Activated CD4-positive, alpha-beta memory T cell treated with anti-CD3 and anti-CD28 coated beads, Interleukin-2, amount 10 ng/mL, durations not matched to agents 7 days and 5 days (primary cell): ENCODE measurements at regions not wholly inside any gene's neighbourhood (a gene's known extent, or its start where the extent isn't known, plus 50 kb on each side); places are given as distances from the start of the nearest gene placed in this dataset.

Experiments used
- CTCF ChIA-PET: fragments of 350-600 bp; sonication (Branson Sonifier 250); formaldehyde crosslinking; loops from one replicate; lab custom pipeline; 2021; ENCODE audit warnings: antibody characterized with exemption, inconsistent platforms; lab: Charles Lee
- POLR2A ChIA-PET: fragments of 350-600 bp; sonication (Branson Sonifier 250); formaldehyde crosslinking; loops from one replicate; lab custom pipeline; 2021; ENCODE audit warnings: antibody characterized with exemption; lab: Charles Lee
- DNase-seq: peaks from one replicate; pipeline ENCODE4 v3.0.0-alpha.2; 2020
- H3K27ac Mint-ChIP-seq: one replicate; pipeline ENCODE4 v1.8.0; 2021; ENCODE audit warnings: mild to moderate bottlenecking, mixed read lengths
- H3K27me3 Mint-ChIP-seq: one replicate; pipeline ENCODE4 v1.8.0; 2021; ENCODE audit warnings: mixed read lengths
- H3K36me3 Mint-ChIP-seq: one replicate; pipeline ENCODE4 v1.8.0; 2021; ENCODE audit warnings: low read depth, mixed read lengths
- H3K4me1 Mint-ChIP-seq: one replicate; pipeline ENCODE4 v1.8.0; 2021; ENCODE audit warnings: mixed read lengths
- H3K4me3 Mint-ChIP-seq: one replicate; pipeline ENCODE4 v1.8.0; 2021; ENCODE audit warnings: mild to moderate bottlenecking, mixed read lengths
- H3K9me3 Mint-ChIP-seq: one replicate; pipeline ENCODE4 v1.8.0; 2021; ENCODE audit warnings: mixed read lengths

DNA sequence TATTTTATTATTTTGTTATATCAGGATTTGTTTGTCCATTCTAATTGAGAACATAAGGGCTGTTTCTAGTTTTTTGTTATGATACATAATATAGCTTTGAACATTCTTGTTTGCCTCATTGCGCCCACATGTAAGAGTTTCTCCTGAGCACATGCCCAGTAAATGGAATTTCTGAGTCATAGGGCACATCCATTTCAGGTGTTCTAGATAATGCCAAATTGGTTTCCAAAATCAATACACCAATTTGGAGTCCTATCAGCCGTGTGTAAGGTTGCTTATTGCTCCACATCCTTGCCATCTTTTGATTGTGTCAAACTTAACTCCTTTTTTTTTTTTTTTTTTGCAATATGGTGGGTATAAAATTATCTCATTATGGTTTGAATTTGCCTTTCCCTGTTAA is 97.9 kb upstream of the RESF1 start:
- CTCF ChIA-PET: no interaction called here
- Mint-ChIP-seq H3K9me3 (peaks cover 12% of the 10 kb centered on the region), H3K27me3 (no peaks in the 10 kb centered on the region), H3K4me1 (no peaks in the 10 kb centered on the region), H3K36me3 (no peaks in the 10 kb centered on the region), H3K4me3 (no peak overlapping the region), H3K27ac (no peak overlapping the region)
- POLR2A ChIA-PET: no interaction called here
- no peak for DNase-seq

- no peaks in the 10 kb centered on the region for H3K27me3 Mint-ChIP-seq
- H3K9me3 Mint-ChIP-seq: peaks cover 13% of the 10 kb centered on the region
- H3K36me3 Mint-ChIP-seq: peaks cover 1% of the 10 kb centered on the region
- no peak overlapping the region for H3K27ac Mint-ChIP-seq
- no peak for DNase-seq
- ChIA-PET CTCF (no interaction called here), POLR2A (no interaction called here)
- H3K4me1 Mint-ChIP-seq: no peaks in the 10 kb centered on the region
- H3K4me3 Mint-ChIP-seq: no peak overlapping the region
These were observed 98.8 kb upstream of the RESF1 start for GRCh38 chr12:31860401-31860800.

DNA sequence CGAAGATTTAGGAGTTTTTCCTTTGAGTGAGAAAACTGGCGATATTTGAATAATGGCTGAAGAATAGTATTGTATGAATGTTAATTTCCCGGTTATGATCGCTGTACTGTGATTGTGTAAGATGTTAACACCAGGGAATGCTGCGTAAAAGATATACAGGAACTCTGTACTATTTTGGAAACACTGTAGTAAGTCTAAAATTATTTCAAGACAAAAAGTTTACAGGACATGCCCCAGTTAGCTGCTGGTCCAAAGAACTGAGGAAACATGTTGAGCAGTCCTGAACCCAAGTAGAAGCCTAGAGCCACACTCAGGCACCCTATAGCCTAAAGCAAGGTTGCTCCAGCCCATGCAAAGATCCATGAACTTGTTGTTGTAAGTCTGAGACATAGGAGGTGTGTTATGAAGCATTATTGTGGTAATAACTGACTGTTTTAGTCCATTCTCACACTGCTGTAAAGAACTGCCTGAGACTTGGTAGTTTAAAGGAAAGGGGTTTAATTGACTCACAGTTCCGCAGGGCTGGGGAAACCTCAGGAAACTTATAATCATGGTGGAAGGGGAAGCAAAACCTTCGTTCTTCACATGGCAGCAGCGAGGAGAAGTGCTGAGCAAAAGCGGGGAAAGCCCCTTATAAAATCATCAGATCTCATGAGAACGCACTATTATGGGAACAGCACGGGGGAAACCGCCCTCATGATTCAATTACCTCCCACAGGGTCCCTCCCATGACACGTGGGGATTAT is 99.8 kb upstream of the RESF1 start:
- ChIA-PET CTCF (no interaction called here), POLR2A (no interaction called here)
- peaks cover 17% of the 10 kb centered on the region for H3K9me3 Mint-ChIP-seq
- no peaks in the 10 kb centered on the region for H3K27me3 Mint-ChIP-seq
- peaks cover 4% of the 10 kb centered on the region for H3K36me3 Mint-ChIP-seq
- H3K27ac Mint-ChIP-seq: no peak overlapping the region
- no peaks in the 10 kb centered on the region for H3K4me1 Mint-ChIP-seq
- H3K4me3 Mint-ChIP-seq: no peak overlapping the region
- DNase-seq: no peak

- ChIA-PET CTCF (no interaction called here), POLR2A (no interaction called here)
- H3K4me1 Mint-ChIP-seq: no peaks in the 10 kb centered on the region
These were observed 103.8 kb upstream of the RESF1 start for GRCh38 chr12:31855427-31855826.

DNA sequence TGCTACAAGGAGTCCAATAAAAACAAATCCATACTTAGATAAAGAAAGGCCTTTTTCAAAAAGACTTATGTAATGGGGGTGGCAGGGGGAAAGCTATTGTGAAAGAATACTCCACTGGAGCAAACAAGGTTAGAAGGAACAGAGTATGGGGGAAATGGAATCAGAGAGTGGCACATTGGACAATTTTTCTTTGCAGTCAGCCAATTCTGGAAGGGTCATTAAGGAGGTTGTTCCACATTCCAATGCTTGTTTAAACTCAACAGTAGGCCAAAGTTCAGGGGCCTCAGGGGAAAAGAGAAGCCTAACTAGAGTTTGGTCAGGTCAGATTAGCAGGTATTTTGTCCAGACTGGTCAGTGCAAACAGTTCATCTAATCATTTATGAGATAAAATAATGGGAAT is 105.2 kb upstream of the RESF1 start:
- no peak for DNase-seq
- no peak overlapping the region for H3K27ac Mint-ChIP-seq
- H3K4me3 Mint-ChIP-seq: no peak overlapping the region
- no peaks in the 10 kb centered on the region for H3K4me1 Mint-ChIP-seq
- H3K9me3 Mint-ChIP-seq: peaks cover 38% of the 10 kb centered on the region
- POLR2A ChIA-PET: interaction anchor here (1.5 kb wide), 1 partner anchor 42 kb away, joined by 4 read pairs; no protein-coding TSS in a partner anchor
- H3K27me3 Mint-ChIP-seq: no peaks in the 10 kb centered on the region
- CTCF ChIA-PET: no interaction called here
- peaks cover 27% of the 10 kb centered on the region for H3K36me3 Mint-ChIP-seq

More at GRCh38 chr12:31855427-31855826, 103.8 kb upstream of the RESF1 start:
- peaks cover 27% of the 10 kb centered on the region for H3K36me3 Mint-ChIP-seq
- H3K9me3 Mint-ChIP-seq: peaks cover 41% of the 10 kb centered on the region
- no peak overlapping the region for H3K4me3 Mint-ChIP-seq
- no peak for DNase-seq
- H3K27ac Mint-ChIP-seq: no peak overlapping the region
- no peaks in the 10 kb centered on the region for H3K27me3 Mint-ChIP-seq

- DNase-seq: no peak
- H3K9me3 Mint-ChIP-seq: peaks cover 38% of the 10 kb centered on the region
- no peak overlapping the region for H3K4me3 Mint-ChIP-seq
- POLR2A ChIA-PET: interaction anchor here (1.5 kb wide), 1 partner anchor 43 kb away, joined by 4 read pairs; no protein-coding TSS in a partner anchor
- H3K36me3 Mint-ChIP-seq: peaks cover 27% of the 10 kb centered on the region
- H3K27me3 Mint-ChIP-seq: no peaks in the 10 kb centered on the region
- no peak overlapping the region for H3K27ac Mint-ChIP-seq
- H3K4me1 Mint-ChIP-seq: no peaks in the 10 kb centered on the region
- CTCF ChIA-PET: no interaction called here
These were observed 105.7 kb upstream of the RESF1 start for GRCh38 chr12:31853520-31853919.

- Mint-ChIP-seq H3K9me3 (peaks cover 54% of the 10 kb centered on the region), H3K4me1 (no peaks in the 10 kb centered on the region), H3K27me3 (no peaks in the 10 kb centered on the region), H3K36me3 (peaks cover 40% of the 10 kb centered on the region), H3K4me3 (no peak overlapping the region), H3K27ac (no peak overlapping the region)
- no peak for DNase-seq
- POLR2A ChIA-PET: no interaction called here
- CTCF ChIA-PET: no interaction called here
These were observed 108.9 kb upstream of the RESF1 start for GRCh38 chr12:31850268-31850667.

- CTCF ChIA-PET: no interaction called here
- peaks cover 41% of the 10 kb centered on the region for H3K36me3 Mint-ChIP-seq
- H3K4me3 Mint-ChIP-seq: no peak overlapping the region
- peaks cover 50% of the 10 kb centered on the region for H3K9me3 Mint-ChIP-seq
- no peaks in the 10 kb centered on the region for H3K27me3 Mint-ChIP-seq
- no peak for DNase-seq
- POLR2A ChIA-PET: no interaction called here
- H3K4me1 Mint-ChIP-seq: no peaks in the 10 kb centered on the region
- H3K27ac Mint-ChIP-seq: no peak overlapping the region
These were observed 110.0 kb upstream of the RESF1 start for GRCh38 chr12:31849090-31849687.

DNA sequence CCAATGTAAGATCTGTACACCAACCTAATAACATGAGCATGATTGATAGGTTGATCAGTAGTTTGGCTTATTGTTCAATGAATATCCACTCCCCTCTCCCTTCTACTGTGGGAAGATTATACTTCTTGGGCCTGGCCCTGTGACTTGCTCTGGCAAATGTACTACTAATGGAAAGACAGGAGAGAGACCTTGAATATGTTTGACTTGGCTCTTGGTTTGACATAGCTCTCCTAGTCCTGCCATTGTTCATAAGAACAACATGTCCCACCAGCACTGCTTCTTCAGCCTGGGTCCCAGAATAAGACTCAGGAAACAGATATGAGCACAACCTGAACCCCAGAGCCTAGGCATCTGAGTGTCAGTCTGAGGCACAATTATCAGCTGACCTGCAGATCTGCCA is 112.8 kb upstream of the RESF1 start:
- CTCF ChIA-PET: no interaction called here
- Mint-ChIP-seq H3K27ac (no peak overlapping the region), H3K36me3 (peaks cover 25% of the 10 kb centered on the region), H3K9me3 (peaks cover 37% of the 10 kb centered on the region), H3K4me3 (no peak overlapping the region), H3K27me3 (no peaks in the 10 kb centered on the region), H3K4me1 (no peaks in the 10 kb centered on the region)
- POLR2A ChIA-PET: no interaction called here
- DNase-seq: no peak

GRCh38 chr12:31845613-31846322 is 113.4 kb upstream of the RESF1 start:
- CTCF ChIA-PET: no interaction called here
- H3K27ac Mint-ChIP-seq: no peak overlapping the region
- H3K36me3 Mint-ChIP-seq: peaks cover 20% of the 10 kb centered on the region
- H3K9me3 Mint-ChIP-seq: peaks cover 32% of the 10 kb centered on the region
- H3K27me3 Mint-ChIP-seq: no peaks in the 10 kb centered on the region
- no peak for DNase-seq
- no peak overlapping the region for H3K4me3 Mint-ChIP-seq
- no peaks in the 10 kb centered on the region for H3K4me1 Mint-ChIP-seq
- POLR2A ChIA-PET: no interaction called here

DNA sequence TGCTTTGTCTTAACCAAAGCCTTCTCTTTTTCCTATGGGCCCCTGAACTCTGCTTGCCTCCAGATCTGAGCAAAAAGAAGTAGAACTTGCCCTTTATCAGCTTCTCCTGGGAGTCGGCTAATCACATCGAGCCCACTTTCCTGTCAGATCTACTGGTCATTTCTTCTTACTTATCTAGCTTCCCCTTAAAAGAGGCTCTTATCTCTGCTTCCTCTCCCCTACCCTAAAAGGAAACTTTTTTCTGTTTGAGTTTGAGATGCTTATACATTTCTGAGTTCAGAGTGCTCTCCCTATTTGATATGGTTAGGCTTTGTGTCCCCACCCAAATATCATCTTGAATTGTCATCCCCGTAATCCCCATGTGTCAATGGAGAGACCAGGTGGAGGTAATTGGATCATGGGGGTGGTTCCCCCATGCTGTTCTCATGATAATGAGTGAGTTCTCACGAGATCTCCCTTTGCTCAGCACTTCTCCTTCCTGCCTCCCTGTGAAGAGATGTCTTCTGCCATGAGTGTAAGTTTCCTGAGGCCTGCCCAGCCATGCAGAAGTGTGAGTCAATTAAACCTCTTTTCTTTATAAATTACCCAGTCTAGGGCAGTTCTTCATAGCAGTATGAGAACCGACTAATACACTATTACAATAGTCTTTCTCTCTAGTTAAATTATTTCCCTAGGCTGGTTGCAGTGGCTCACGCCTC is 114.7 kb upstream of the AMN1 start:
- Mint-ChIP-seq H3K9me3 (peaks cover 37% of the 10 kb centered on the region), H3K36me3 (peaks cover 19% of the 10 kb centered on the region), H3K4me1 (no peaks in the 10 kb centered on the region), H3K27ac (no peak overlapping the region), H3K4me3 (no peak overlapping the region), H3K27me3 (no peaks in the 10 kb centered on the region)
- no peak for DNase-seq
- ChIA-PET POLR2A (no interaction called here), CTCF (no interaction called here)

DNA sequence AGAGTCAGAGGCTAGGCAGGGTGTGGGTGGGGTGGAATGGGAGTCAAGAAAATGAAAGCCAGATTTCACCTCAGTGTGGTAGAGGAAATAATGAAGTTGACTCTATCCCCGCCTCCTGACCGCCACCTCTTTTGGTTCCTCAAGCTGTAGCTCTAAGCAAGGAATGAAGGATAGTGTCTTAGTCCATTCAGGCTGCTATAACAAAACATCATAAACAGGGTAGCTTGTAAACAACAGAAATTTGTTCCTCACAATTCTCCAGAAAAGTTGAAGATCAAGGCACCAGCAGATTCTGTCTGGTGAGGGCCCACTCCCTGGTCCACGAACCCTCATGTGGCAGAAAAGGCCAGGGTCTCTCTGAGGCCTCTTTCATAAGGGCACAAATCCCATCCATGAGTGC is 109.1 kb upstream of the AMN1 start:
- Mint-ChIP-seq H3K4me3 (no peak overlapping the region), H3K27me3 (no peaks in the 10 kb centered on the region), H3K4me1 (peaks cover 8% of the 10 kb centered on the region), H3K36me3 (peaks cover 13% of the 10 kb centered on the region), H3K9me3 (peaks cover 26% of the 10 kb centered on the region), H3K27ac (no peak overlapping the region)
- POLR2A ChIA-PET: no interaction called here
- CTCF ChIA-PET: no interaction called here
- no peak for DNase-seq

GRCh38 chr12:31835276-31835882 is 106.6 kb upstream of the AMN1 start:
- no peak overlapping the region for H3K4me3 Mint-ChIP-seq
- H3K27me3 Mint-ChIP-seq: no peaks in the 10 kb centered on the region
- H3K9me3 Mint-ChIP-seq: peaks cover 38% of the 10 kb centered on the region
- H3K36me3 Mint-ChIP-seq: peaks cover 34% of the 10 kb centered on the region
- H3K4me1 Mint-ChIP-seq: peaks cover 20% of the 10 kb centered on the region
- no peak overlapping the region for H3K27ac Mint-ChIP-seq
- ChIA-PET CTCF (no interaction called here), POLR2A (no interaction called here)
- DNase-seq: no peak
